Epithelial cell of esophagus (primary cell): ENCODE measurements at regions not wholly inside any gene's neighbourhood (a gene's known extent, or its start where the extent isn't known, plus 50 kb on each side); places are given as distances from the start of the nearest gene placed in this dataset.

Experiments used
- DNase-seq: peaks from one replicate; pipeline ENCODE4 v3.0.0; 2010; ENCODE audit warnings: low read depth
- H3K4me3 ChIP-seq: 2 replicates; pipeline ENCODE4 v1.5.1; 2011; ENCODE audit warnings: mild to moderate bottlenecking, low read length, control low read depth
- CTCF ChIP-seq: IDR thresholded peaks from 2 replicates; pipeline ENCODE4 v1.5.1; 2011; ENCODE audit warnings: low read depth, mild to moderate bottlenecking, low read length, control low read depth, inconsistent platforms; ENCODE audit not compliant: insufficient read depth; ENCODE audit errors: missing control alignments

GRCh38 chr12:67422081-67422480, 152.9 kb downstream of the CAND1 start:
- H3K4me3 ChIP-seq: no peak overlapping the region
- no peak for TF ChIP-seq CTCF
- no peak for DNase-seq

GRCh38 chr12:67424784-67425183, 155.6 kb downstream of the CAND1 start:
- H3K4me3 ChIP-seq: no peak overlapping the region
- DNase-seq: peak; percentile 33
- no peak for TF ChIP-seq CTCF

- DNase-seq: peak; percentile 54
- TF ChIP-seq CTCF: no peak
- no peak overlapping the region for H3K4me3 ChIP-seq
Measured at GRCh38 chr12:67425394-67425793, 156.2 kb downstream of the CAND1 start.

GRCh38 chr12:67426067-67426466, 156.9 kb downstream of the CAND1 start:
- no peak for TF ChIP-seq CTCF
- no peak overlapping the region for H3K4me3 ChIP-seq
- peak; percentile 24 for DNase-seq

GRCh38 chr12:67427336-67427735, 158.2 kb downstream of the CAND1 start:
- no peak overlapping the region for H3K4me3 ChIP-seq
- DNase-seq: no peak
- no peak for TF ChIP-seq CTCF

GRCh38 chr12:67428431-67428830, 159.3 kb downstream of the CAND1 start:
- H3K4me3 ChIP-seq: no peak overlapping the region
- no peak for TF ChIP-seq CTCF
- peak; percentile 60 for DNase-seq

- H3K4me3 ChIP-seq: no peak overlapping the region
- DNase-seq: no peak
- no peak for TF ChIP-seq CTCF
Measured at GRCh38 chr12:67430708-67431335, 161.7 kb downstream of the CAND1 start.
